ENCODE measurements at regions not wholly inside any gene's neighbourhood (a gene's known extent, or its start where the extent isn't known, plus 50 kb on each side); places are given as distances from the start of the nearest gene placed in this dataset.
"Not testable (repeated sequence)": the region's sequence is repeated elsewhere in the genome, so short reads cannot be mapped to it uniquely, and the experiment has no call there.

GRCh38 chr14:105601360-105602242 is 75.2 kb downstream of the TMEM121 start:
- DNase-seq (ENCODE audit: low read depth) = no peak
- TF ChIP-seq CTCF (conservative IDR thresholded peaks at IDR 0.05; ENCODE audit: low read depth, low read length) = no peak

GRCh38 chr14:105602243-105602750 is 75.9 kb downstream of the TMEM121 start:
- TF ChIP-seq CTCF (conservative IDR thresholded peaks at IDR 0.05; ENCODE audit: low read depth, low read length) = no peak
- H3K4me3 ChIP-seq (ENCODE audit: low read length) = no peak overlapping the region
- no peak for DNase-seq (ENCODE audit: low read depth)

More at GRCh38 chr14:105601360-105602242, 75.2 kb downstream of the TMEM121 start:
- no peak overlapping the region for H3K4me3 ChIP-seq (ENCODE audit: low read length)

- no peak for DNase-seq (ENCODE audit: low read depth)
- no peak for TF ChIP-seq CTCF (conservative IDR thresholded peaks at IDR 0.05; ENCODE audit: low read depth, low read length)
- H3K4me3 ChIP-seq (ENCODE audit: low read length) = no peak overlapping the region
These were observed 76.7 kb downstream of the TMEM121 start for GRCh38 chr14:105602799-105603793.

- H3K4me3 ChIP-seq (ENCODE audit: low read length); DNase-seq (ENCODE audit: low read depth): not testable (repeated sequence)
These were observed 78.4 kb downstream of the TMEM121 start for GRCh38 chr14:105604531-105605463.

GRCh38 chr14:105605464-105606304 is 79.3 kb downstream of the TMEM121 start:
- DNase-seq (ENCODE audit: low read depth) = no peak
- no peak overlapping the region for H3K4me3 ChIP-seq (ENCODE audit: low read length)
- no peak for TF ChIP-seq CTCF (conservative IDR thresholded peaks at IDR 0.05; ENCODE audit: low read depth, low read length)

GRCh38 chr14:105606305-105606975 is 80.1 kb downstream of the TMEM121 start:
- DNase-seq (ENCODE audit: low read depth); H3K4me3 ChIP-seq (ENCODE audit: low read length): not testable (repeated sequence)

GRCh38 chr14:105607025-105607424 is 80.6 kb downstream of the TMEM121 start:
- H3K4me3 ChIP-seq (ENCODE audit: low read length); DNase-seq (ENCODE audit: low read depth): not testable (repeated sequence)

DNA sequence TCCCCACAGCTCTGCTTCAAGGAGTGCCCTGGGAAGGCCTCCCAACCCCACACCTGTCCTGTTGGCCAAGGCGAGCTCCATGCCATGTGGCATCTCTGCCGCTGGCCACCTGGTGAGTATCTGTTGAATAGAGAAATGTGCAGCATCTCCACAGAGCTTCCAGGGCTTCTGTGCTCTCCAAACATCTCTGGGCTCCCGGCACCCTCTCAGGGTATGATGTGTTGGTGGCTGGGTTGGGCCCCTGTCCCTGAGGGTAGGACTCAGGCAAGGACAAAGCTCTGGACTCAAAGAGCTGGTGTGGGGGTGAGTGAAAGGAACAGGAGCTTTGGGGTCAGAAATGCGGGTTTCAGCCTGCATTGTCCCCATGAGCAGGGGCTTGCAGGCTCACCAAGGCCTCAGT is 88.6 kb downstream of the TMEM121 start:
- H3K4me3 ChIP-seq (ENCODE audit: low read length); DNase-seq (ENCODE audit: low read depth): not testable (repeated sequence)

GRCh38 chr14:105615986-105616801 is 89.8 kb downstream of the TMEM121 start:
- not testable (repeated sequence) for DNase-seq (ENCODE audit: low read depth); H3K4me3 ChIP-seq (ENCODE audit: low read length)
